ENCODE measurements at regions not wholly inside any gene's neighbourhood (a gene's known extent, or its start where the extent isn't known, plus 50 kb on each side); places are given as distances from the start of the nearest gene placed in this dataset.

GRCh38 chr12:115160271-115161128, 476.5 kb upstream of the TBX3 start:
- Mint-ChIP-seq H3K9me3 (ENCODE audit: low read depth) (no peaks in the 10 kb centered on the region), H3K36me3 (ENCODE audit: insufficient read depth) (no peaks in the 10 kb centered on the region), H3K27ac (no peak overlapping the region), H3K4me1 (ENCODE audit: low read depth) (peaks cover 15% of the 10 kb centered on the region), H3K4me3 (ENCODE audit: low read depth) (no peak overlapping the region), H3K27me3 (peaks cover 48% of the 10 kb centered on the region)
- DNase-seq (ENCODE audit: low spot score, unreplicated experiment) = no peak
- no peak for TF ChIP-seq CTCF (IDR thresholded peaks at IDR 0.05; ENCODE audit: unreplicated experiment)

- H3K9me3 Mint-ChIP-seq (ENCODE audit: low read depth) = peaks cover 3% of the 10 kb centered on the region
- H3K4me1 Mint-ChIP-seq (ENCODE audit: low read depth) = peaks cover 12% of the 10 kb centered on the region
- DNase-seq (ENCODE audit: low spot score, unreplicated experiment) = no peak
- no peaks in the 10 kb centered on the region for H3K36me3 Mint-ChIP-seq (ENCODE audit: insufficient read depth)
- H3K27me3 Mint-ChIP-seq = peaks cover 43% of the 10 kb centered on the region
- no peak overlapping the region for H3K4me3 Mint-ChIP-seq (ENCODE audit: low read depth)
- no peak for TF ChIP-seq CTCF (IDR thresholded peaks at IDR 0.05; ENCODE audit: unreplicated experiment)
- H3K27ac Mint-ChIP-seq = no peak overlapping the region
These were observed 474.8 kb upstream of the TBX3 start for GRCh38 chr12:115158816-115159215.

- peaks cover 8% of the 10 kb centered on the region for H3K4me1 Mint-ChIP-seq (ENCODE audit: low read depth)
- TF ChIP-seq CTCF (IDR thresholded peaks at IDR 0.05; ENCODE audit: unreplicated experiment) = no peak
These were observed 472.0 kb upstream of the TBX3 start for GRCh38 chr12:115155665-115156645.

GRCh38 chr12:115149685-115150378, 465.9 kb upstream of the TBX3 start:
- Mint-ChIP-seq H3K4me1 (ENCODE audit: low read depth) (no peaks in the 10 kb centered on the region), H3K9me3 (ENCODE audit: low read depth) (no peaks in the 10 kb centered on the region), H3K4me3 (ENCODE audit: low read depth) (no peak overlapping the region), H3K36me3 (ENCODE audit: insufficient read depth) (no peaks in the 10 kb centered on the region), H3K27me3 (peaks cover 30% of the 10 kb centered on the region), H3K27ac (no peak overlapping the region)
- DNase-seq (ENCODE audit: low spot score, unreplicated experiment) = no peak
- TF ChIP-seq CTCF (IDR thresholded peaks at IDR 0.05; ENCODE audit: unreplicated experiment) = no peak

More at GRCh38 chr12:115155665-115156645, 472.0 kb upstream of the TBX3 start:
- no peak for DNase-seq (ENCODE audit: low spot score, unreplicated experiment)
- Mint-ChIP-seq H3K27ac (no peak overlapping the region), H3K36me3 (ENCODE audit: insufficient read depth) (no peaks in the 10 kb centered on the region), H3K9me3 (ENCODE audit: low read depth) (peaks cover 3% of the 10 kb centered on the region), H3K27me3 (peaks cover 36% of the 10 kb centered on the region), H3K4me3 (ENCODE audit: low read depth) (no peak overlapping the region)

- no peaks in the 10 kb centered on the region for H3K4me1 Mint-ChIP-seq (ENCODE audit: low read depth)
- no peaks in the 10 kb centered on the region for H3K9me3 Mint-ChIP-seq (ENCODE audit: low read depth)
- no peak for DNase-seq (ENCODE audit: low spot score, unreplicated experiment)
- no peak for TF ChIP-seq CTCF (IDR thresholded peaks at IDR 0.05; ENCODE audit: unreplicated experiment)
- H3K27me3 Mint-ChIP-seq = peaks cover 32% of the 10 kb centered on the region
- no peaks in the 10 kb centered on the region for H3K36me3 Mint-ChIP-seq (ENCODE audit: insufficient read depth)
- H3K4me3 Mint-ChIP-seq (ENCODE audit: low read depth) = no peak overlapping the region
- H3K27ac Mint-ChIP-seq = no peak overlapping the region
These were observed 465.3 kb upstream of the TBX3 start for GRCh38 chr12:115149279-115149678.
